Right lobe of liver (tissue), 6 donors: ENCODE measurements at regions not wholly inside any gene's neighbourhood (a gene's known extent, or its start where the extent isn't known, plus 50 kb on each side); places are given as distances from the start of the nearest gene placed in this dataset.

ENCODE experiments used
- ATAC-seq, 4 donors: fragments of 200-7000 bp; cut with Tn5 transposase; one replicate each; pipeline ENCODE4 v1.9.1; 2020; ENCODE audit warnings: mild to moderate bottlenecking in 4 of 4, moderate library complexity in 4 of 4
- DNase-seq, 3 donors: peaks; one replicate each; pipeline ENCODE4 v3.0.0-alpha.2; 2020
- H3K27ac ChIP-seq, 3 donors: fragments of 200-600 bp; one replicate each; pipeline ENCODE4 v1.8.0; 2022
- H3K27me3 ChIP-seq, 2 donors: fragments of 200-600 bp; one replicate each; pipeline ENCODE4 v1.8.0; 2022
- H3K36me3 ChIP-seq, 4 donors: fragments of 200-600 bp; sonication (generic) in 1 of 4; one replicate each; pipeline versions ENCODE4 v1.5.1 to v1.8.0; 2017 to 2022; ENCODE audit warnings: control low read depth in 1 of 4
- H3K4me1 ChIP-seq, 4 donors: fragments of 200-600 bp; sonication (generic) in 1 of 4; one replicate each; pipeline versions ENCODE4 v1.5.1 to v1.8.0; 2017 to 2022; ENCODE audit warnings: control low read depth in 1 of 4
- H3K4me3 ChIP-seq, 3 donors: fragments of 200-600 bp; one replicate each; pipeline ENCODE4 v1.8.0; 2022
- H3K9me3 ChIP-seq, 4 donors: fragments of 200-600 bp; sonication (generic) in 1 of 4; one replicate each; pipeline versions ENCODE4 v1.5.1 to v1.8.0; 2017 to 2022; ENCODE audit warnings: control low read depth in 1 of 4
- CTCF ChIP-seq, 4 donors: fragments of 200-600 bp in 3 of 4; fragments of 450-650 bp in 1 of 4; IDR thresholded peaks; one replicate each; pipeline versions ENCODE4 v1.5.1 to v1.8.0; 2016 to 2022; ENCODE audit warnings: antibody characterized with exemption in 4 of 4, mild to moderate bottlenecking in 2 of 4
- POLR2A ChIP-seq: fragments of 450-650 bp; IDR thresholded peaks from one replicate; pipeline ENCODE4 v1.6.1; 2017; ENCODE audit warnings: antibody characterized with exemption, mild to moderate bottlenecking
- WGBS: methylation state at CpG from one replicate; pipeline ENCODE4 v1.1.6; 2018; ENCODE audit warnings: low coverage, low lambda C conversion rate; ENCODE audit not compliant: insufficient coverage; ENCODE audit errors: missing lambda C conversion rate; 5-methylcytosine and 5-hydroxymethylcytosine counted together
- intact Hi-C, 2 donors: fragments of 100-400 bp; cut with DNase I; formaldehyde crosslinking; loops; one replicate each; pipeline versions ENCODE4 v1.11.2 to v1.14.1; 2022
- donor health status: DM: no; HTN: yes; CAD: no.
- donor health status: DM: no; HTN: no; CAD: no.
- donor health status: DM: no; HTN: no; CAD: no.
- donor health status: DM: no; HTN: yes; CAD: no.
- donor health status: DM: no; HTN: yes; CAD: no.

GRCh38 chr3:180530276-180530675 is 71.7 kb upstream of the TTC14 start:
- intact Hi-C loops, result no loop called here
- no peaks in the 10 kb centered on the region for H3K9me3 ChIP-seq
- ATAC-seq, result no peak

GRCh38 chr3:180531303-180532278 is 70.4 kb upstream of the TTC14 start:
- TF ChIP-seq POLR2A (no peak), CTCF (IDR thresholded peaks at IDR 0.05) (no peak)
- Histone ChIP-seq H3K27me3 (no peaks in the 10 kb centered on the region), H3K36me3 (no peaks in the 10 kb centered on the region), H3K9me3 (no peaks in the 10 kb centered on the region), H3K4me1 (no peaks in the 10 kb centered on the region), H3K4me3 (no peak overlapping the region), H3K27ac (no peak overlapping the region)
- 80% methylated on average over 1 of the region's 10 CpGs for WGBS
- intact Hi-C loops, result no loop called here
- ATAC-seq (no peak), DNase-seq (no peak)

More at GRCh38 chr3:180530276-180530675, 71.7 kb upstream of the TTC14 start:
- no peak for DNase-seq
- TF ChIP-seq POLR2A (no peak), CTCF (IDR thresholded peaks at IDR 0.05) (no peak)
- H3K36me3 ChIP-seq, result no peaks in the 10 kb centered on the region
- no peaks in the 10 kb centered on the region for H3K4me1 ChIP-seq
- no peak overlapping the region for H3K4me3 ChIP-seq
- no peak overlapping the region for H3K27ac ChIP-seq
- no peaks in the 10 kb centered on the region for H3K27me3 ChIP-seq

- WGBS, result 32% methylated on average over 2 of the region's 2 CpGs
- Histone ChIP-seq H3K9me3 (no peaks in the 10 kb centered on the region), H3K4me1 (no peaks in the 10 kb centered on the region), H3K27me3 (no peaks in the 10 kb centered on the region), H3K4me3 (no peak overlapping the region), H3K36me3 (no peaks in the 10 kb centered on the region), H3K27ac (no peak overlapping the region)
- DNase-seq (no peak), ATAC-seq (no peak)
- intact Hi-C loops, result no loop called here
- TF ChIP-seq POLR2A (no peak), CTCF (IDR thresholded peaks at IDR 0.05) (no peak)
Observed at GRCh38 chr3:180534828-180535227, 67.1 kb upstream of the TTC14 start.

- Histone ChIP-seq H3K9me3 (no peaks in the 10 kb centered on the region), H3K27me3 (no peaks in the 10 kb centered on the region), H3K36me3 (no peaks in the 10 kb centered on the region), H3K27ac (no peak overlapping the region), H3K4me3 (no peak overlapping the region), H3K4me1 (no peaks in the 10 kb centered on the region)
- intact Hi-C loops, result no loop called here
- DNase-seq (no peak), ATAC-seq (no peak)
- no peak for TF ChIP-seq CTCF (IDR thresholded peaks at IDR 0.05)
- TF ChIP-seq POLR2A, result no peak
Observed at GRCh38 chr3:180538493-180538892, 63.5 kb upstream of the TTC14 start.
